HG03025 (cell line): ENCODE measurements at regions not wholly inside any gene's neighbourhood (a gene's known extent, or its start where the extent isn't known, plus 50 kb on each side); places are given as distances from the start of the nearest gene placed in this dataset.
"Not testable (repeated sequence)": the region's sequence is repeated elsewhere in the genome, so short reads cannot be mapped to it uniquely, and the experiment has no call there.

ENCODE experiments used
- ATAC-seq: cut with Tn5 transposase; IDR thresholded peaks from one replicate; pipeline ENCODE4 v1.9.1; 2021; ENCODE audit warnings: mild to moderate bottlenecking, moderate library complexity; ENCODE audit not compliant: unreplicated experiment, low FRiP score

DNA sequence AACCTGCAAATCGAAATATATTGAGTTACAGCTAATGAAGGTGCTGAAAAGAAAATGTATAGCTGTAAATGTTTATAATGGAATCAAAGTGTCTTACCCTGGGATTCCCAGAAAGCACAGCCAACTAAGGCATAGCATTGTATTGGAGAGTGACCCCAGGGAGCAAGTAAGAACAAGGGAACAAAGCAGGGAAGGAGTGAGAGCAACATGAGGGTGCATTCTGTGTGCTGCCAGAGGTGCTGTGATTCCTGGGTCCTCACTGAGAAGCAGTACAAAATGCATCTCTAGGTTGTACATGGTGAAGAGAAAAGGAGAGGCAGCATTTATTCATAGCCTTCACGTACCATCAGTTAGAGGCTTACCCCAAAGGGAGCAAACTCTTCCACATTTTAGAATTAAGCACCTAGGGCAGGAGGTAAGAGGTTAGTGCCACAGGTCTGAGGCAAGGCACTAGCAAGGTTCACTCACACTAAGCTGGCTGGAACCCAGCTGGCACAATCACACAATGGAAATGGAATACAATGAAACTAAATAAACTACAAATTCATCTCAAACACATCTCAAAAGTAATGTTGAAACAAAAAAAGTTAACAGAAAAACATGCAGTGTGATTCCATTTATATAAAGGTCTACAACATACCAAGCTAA is 151.5 kb upstream of the C2CD4B start:
- no peak for ATAC-seq

DNA sequence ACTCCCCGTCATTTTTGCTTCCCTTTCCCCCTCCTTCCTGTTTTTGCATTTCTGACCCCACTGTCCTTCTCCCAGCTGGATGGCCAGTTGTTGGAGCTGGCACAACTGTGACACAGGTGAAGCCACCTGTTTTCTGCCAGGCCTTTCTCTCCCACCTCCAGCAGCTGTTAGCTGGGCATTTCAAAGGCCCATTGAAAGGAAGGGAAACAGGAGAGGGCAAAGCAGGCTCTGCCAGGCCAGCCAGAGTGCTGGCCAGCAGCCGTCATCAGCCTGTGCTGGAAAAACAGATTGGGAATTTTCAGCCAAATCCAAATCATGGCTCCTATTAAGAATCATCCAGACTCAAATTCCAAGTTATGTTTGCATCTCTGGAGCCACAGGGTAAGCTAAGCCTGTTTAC is 155.2 kb upstream of the C2CD4B start:
- ATAC-seq: no peak

- no peak for ATAC-seq
Observed at GRCh38 chr15:62323353-62323890, 158.3 kb upstream of the C2CD4B start.

DNA sequence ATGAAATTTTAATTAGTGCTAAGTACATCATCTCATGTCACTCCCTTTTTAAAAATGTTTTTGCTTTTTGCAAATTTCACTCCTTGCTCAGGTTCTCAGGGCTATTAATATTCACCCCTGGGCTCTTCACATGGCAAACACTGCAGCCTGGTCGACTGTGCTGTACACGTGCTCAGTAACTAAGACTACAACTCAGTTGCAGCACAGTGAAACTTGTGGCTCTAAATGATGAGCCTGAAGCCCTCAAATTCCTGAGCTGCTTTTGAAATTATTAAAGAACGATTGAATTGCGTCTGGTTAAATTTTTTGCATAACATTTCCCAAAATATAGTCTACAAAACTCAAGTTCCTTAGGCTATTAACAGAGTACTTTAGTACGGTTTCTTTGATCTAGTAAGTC is 159.3 kb upstream of the C2CD4B start:
- no peak for ATAC-seq

GRCh38 chr15:62325597-62325996 is 160.5 kb upstream of the C2CD4B start:
- no peak for ATAC-seq

DNA sequence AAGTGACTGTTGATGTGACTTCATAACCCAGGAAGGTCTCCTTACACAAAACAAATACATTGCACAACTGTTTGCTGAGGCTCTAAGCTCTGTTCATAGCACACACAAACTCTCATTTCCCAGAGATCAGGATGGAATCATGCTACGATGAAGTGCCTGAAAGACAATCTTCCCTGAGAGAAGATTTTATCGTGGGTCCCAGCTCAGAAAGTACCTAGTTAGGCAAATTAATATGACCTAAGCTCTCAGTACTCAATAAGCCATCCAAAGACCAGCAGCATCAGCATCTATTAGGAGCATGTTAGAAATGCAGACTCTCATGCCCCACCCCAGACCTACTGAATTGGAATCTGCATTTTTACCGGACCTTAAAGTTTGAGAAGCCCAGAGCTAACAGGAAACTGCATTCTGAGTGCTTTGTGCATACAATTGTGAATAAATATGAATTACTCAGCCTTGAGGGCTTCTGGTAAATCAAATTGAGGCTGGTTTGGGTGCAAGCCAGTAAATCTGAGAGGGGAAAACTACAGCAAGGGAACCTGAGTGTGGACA is 161.5 kb upstream of the C2CD4B start:
- no peak for ATAC-seq

- no peak for ATAC-seq
Observed at GRCh38 chr15:62327406-62327805, 162.3 kb upstream of the C2CD4B start.

DNA sequence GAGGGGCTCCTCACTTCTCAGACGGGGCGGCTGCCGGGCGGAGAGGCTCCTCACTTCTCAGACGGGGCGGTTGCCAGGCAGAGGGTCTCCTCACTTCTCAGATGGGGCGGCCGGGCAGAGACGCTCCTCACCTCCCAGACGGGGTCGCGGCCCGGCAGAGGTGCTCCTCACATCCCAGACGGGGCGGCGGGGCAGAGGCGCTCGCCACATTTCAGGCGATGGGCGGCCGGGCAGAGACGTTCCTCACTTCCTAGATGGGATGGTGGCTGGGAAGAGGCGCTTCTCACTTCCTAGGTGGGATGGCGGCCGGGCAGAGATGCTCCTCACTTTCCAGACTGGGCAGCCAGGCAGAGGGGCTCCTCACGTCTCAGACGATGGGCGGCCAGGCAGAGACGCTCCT is 167.4 kb upstream of the C2CD4B start:
- not testable (repeated sequence) for ATAC-seq

- ATAC-seq: no peak
Observed at GRCh38 chr15:62334536-62334935, 169.5 kb upstream of the C2CD4B start.

- no peak for ATAC-seq
Observed at GRCh38 chr15:62337934-62338333, 172.8 kb upstream of the C2CD4B start.

GRCh38 chr15:62338497-62338896 is 173.4 kb upstream of the C2CD4B start:
- no peak for ATAC-seq

- no peak for ATAC-seq
Observed at GRCh38 chr15:62342959-62343358, 177.9 kb upstream of the C2CD4B start.

- ATAC-seq: no peak
Observed at GRCh38 chr15:62343397-62343796, 178.3 kb upstream of the C2CD4B start.

GRCh38 chr15:62344806-62345539 is 179.9 kb upstream of the C2CD4B start:
- no peak for ATAC-seq

DNA sequence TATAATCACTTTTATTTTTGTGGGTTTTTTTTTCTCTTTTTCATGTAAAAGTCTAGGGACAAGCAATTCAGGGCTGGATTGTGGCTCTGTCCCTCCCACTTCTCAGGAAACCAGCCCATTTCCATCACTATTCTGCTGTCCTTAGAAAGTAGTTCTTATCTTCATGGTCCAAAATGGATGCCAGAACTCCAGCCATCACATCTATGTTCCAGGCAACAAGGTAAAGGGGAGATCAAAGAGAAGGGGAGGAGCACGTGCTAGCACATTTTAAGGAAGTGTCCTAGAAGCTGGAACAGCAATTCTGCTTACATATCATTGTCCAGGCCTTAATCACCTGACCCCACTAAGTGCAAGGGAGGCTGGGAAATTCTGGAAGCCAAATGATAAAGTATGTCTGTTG is 181.1 kb upstream of the C2CD4B start:
- ATAC-seq: no peak

GRCh38 chr15:62348118-62348517 is 183.0 kb upstream of the C2CD4B start:
- ATAC-seq: no peak

GRCh38 chr15:62348623-62349022 is 183.5 kb upstream of the C2CD4B start:
- no peak for ATAC-seq

GRCh38 chr15:62352817-62353216 is 187.7 kb upstream of the C2CD4B start:
- no peak for ATAC-seq

GRCh38 chr15:62357431-62357830 is 192.3 kb upstream of the C2CD4B start:
- no peak for ATAC-seq

- ATAC-seq: no peak
Observed at GRCh38 chr15:62359416-62359815, 194.3 kb upstream of the C2CD4B start.

DNA sequence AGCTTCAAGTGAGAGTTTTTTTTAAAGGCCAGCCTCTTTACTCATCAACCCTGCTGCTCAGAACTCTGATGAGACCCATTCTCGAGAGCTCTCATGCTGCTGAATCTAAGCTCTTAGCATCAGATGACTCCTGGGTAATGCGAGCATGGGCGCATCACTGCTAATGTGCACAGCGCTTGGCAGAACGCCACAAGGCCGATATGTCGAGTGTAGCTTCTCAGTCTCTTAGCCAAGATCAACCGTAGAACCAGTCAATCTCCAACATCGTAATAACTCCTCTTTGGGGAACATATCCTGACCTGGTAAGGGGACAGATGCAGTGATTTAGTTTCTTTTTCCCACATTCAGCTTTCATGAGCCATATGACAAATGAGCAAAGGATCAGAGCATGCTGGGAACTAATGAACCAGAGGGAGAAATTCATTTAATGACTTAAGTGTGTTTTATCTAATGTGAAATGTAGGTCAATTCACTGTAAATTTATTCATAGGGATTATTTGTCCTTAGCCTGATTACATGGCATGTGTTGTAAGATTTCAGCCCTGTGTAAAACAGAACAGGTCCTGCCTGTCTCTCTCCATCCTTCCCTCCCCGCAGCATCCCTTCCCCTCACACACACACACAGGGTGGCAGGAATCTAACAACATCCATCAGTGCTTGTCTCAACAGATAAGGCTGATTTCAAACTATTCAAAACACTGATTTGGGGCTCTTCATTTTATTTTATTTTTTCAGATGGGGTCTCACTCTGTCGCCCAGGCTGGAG is 195.4 kb upstream of the C2CD4B start:
- ATAC-seq: no peak
